GM12878 (cell line): ENCODE measurements at regions not wholly inside any gene's neighbourhood (a gene's known extent, or its start where the extent isn't known, plus 50 kb on each side); places are given as distances from the start of the nearest gene placed in this dataset.

ENCODE experiments used
- GABPA ChIP-seq: IDR thresholded peaks from 2 replicates; pipeline ENCODE4 v1.6.1; 2014; ENCODE audit warnings: antibody characterized with exemption, low read depth, mild to moderate bottlenecking, inconsistent platforms
- POLR2AphosphoS5 ChIP-seq: IDR thresholded peaks from 2 replicates; pipeline ENCODE4 v1.6.1; 2011; ENCODE audit warnings: mild to moderate bottlenecking, low read length, inconsistent platforms
- ZBTB11 ChIP-seq: fragments of 450-650 bp; formaldehyde crosslinking; IDR thresholded peaks from 2 replicates; pipeline ENCODE4 v1.5.0; 2022; ENCODE audit warnings: mild to moderate bottlenecking, missing genetic modification characterization

GRCh38 chr4:83209419-83209818 is 75.2 kb downstream of the COQ2 start:
- TF ChIP-seq GABPA (no peak), POLR2AphosphoS5 (no peak), ZBTB11 (CRISPR knock-in tag) (no peak)
